ENCODE measurements at regions not wholly inside any gene's neighbourhood (a gene's known extent, or its start where the extent isn't known, plus 50 kb on each side); places are given as distances from the start of the nearest gene placed in this dataset.

GRCh38 chr12:94705676-94706075 lies 55.3 kb upstream of the TMCC3 start:
- intact Hi-C loops (cut with DNase I), result loop anchor here in 1 of 2 donors (5.0 kb wide), 1 partner anchor 457 kb away; no protein-coding TSS in a partner anchor
- DNase-seq (ENCODE audit: low spot score), result no peak

- intact Hi-C loops (cut with DNase I), result loop anchor here in 1 of 2 donors (5.0 kb wide), 2 partner anchors 458 to 557 kb away; partner anchors contain the start of gene PLXNC1
- no peak for DNase-seq (ENCODE audit: low spot score)
Observed at GRCh38 chr12:94704452-94705306, 54.3 kb upstream of the TMCC3 start.

GRCh38 chr12:94702696-94703095 lies 52.3 kb upstream of the TMCC3 start:
- intact Hi-C loops (cut with DNase I), result loop anchor here in 1 of 2 donors (5.0 kb wide), 1 partner anchor 555 kb away; the partner anchor contains the start of gene PLXNC1

GRCh38 chr12:94701711-94702110 lies 51.4 kb upstream of the TMCC3 start:
- intact Hi-C loops (cut with DNase I), result loop anchor here in 1 of 2 donors (5.0 kb wide), 1 partner anchor 554 kb away; the partner anchor contains the start of gene PLXNC1
- DNase-seq (ENCODE audit: low spot score), result no peak

More at GRCh38 chr12:94702696-94703095, 52.3 kb upstream of the TMCC3 start:
- DNase-seq (ENCODE audit: low spot score), result no peak

GRCh38 chr12:94700662-94701061 lies 50.3 kb upstream of the TMCC3 start:
- intact Hi-C loops (cut with DNase I), result loop anchor here in 1 of 2 donors (5.0 kb wide), 1 partner anchor 553 kb away; the partner anchor contains the start of gene PLXNC1
- DNase-seq (ENCODE audit: low spot score), result no peak
